NB4 (cell line): ENCODE measurements at regions not wholly inside any gene's neighbourhood (a gene's known extent, or its start where the extent isn't known, plus 50 kb on each side); places are given as distances from the start of the nearest gene placed in this dataset.

ENCODE experiments used
- CTCF ChIP-seq: IDR thresholded peaks from one replicate; pipeline ENCODE4 v1.5.1; 2012; ENCODE audit warnings: low read depth, low read length
- MAX ChIP-seq: IDR thresholded peaks from 2 replicates; pipeline ENCODE4 v1.6.1; 2011; ENCODE audit warnings: low read depth, low read length

DNA sequence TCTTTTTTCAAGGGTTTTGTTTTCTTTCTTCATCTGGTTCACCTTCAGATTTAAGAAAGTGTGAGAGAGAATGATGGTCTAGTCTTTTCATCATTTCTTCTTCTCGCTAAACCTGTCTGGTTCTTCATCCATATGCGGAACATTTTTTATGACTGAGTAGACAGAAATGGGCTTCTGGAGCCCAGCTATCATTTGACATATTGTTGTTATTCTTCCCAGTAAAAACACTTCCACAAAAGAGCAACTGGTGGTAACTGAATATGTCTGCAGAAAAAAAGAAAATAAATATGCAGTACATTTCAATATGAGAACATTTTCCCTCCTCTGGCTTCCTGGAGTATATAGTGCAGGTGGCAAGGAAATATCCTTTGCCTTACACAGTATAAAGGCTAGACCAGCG lies 209.5 kb downstream of the JCAD start:
- no peak for TF ChIP-seq CTCF
- no peak for TF ChIP-seq MAX
